HEK293T (cell line): ENCODE measurements at regions not wholly inside any gene's neighbourhood (a gene's known extent, or its start where the extent isn't known, plus 50 kb on each side); places are given as distances from the start of the nearest gene placed in this dataset.

Source experiments
- CTCF ChIA-PET: fragments of 350-600 bp; formaldehyde crosslinking; extraction: SDS; loops from one replicate; lab custom pipeline; 2021; ENCODE audit warnings: antibody characterized with exemption, inconsistent platforms; lab: Yijun Ruan, JAX
- POLR2A ChIA-PET: fragments of 350-600 bp; formaldehyde crosslinking; extraction: SDS; loops from one replicate; lab custom pipeline; 2020; ENCODE audit warnings: antibody characterized with exemption, inconsistent platforms; lab: Yijun Ruan, JAX
- DNase-seq: peaks from one replicate; pipeline ENCODE4 v3.0.0; 2012; ENCODE audit warnings: mixed read lengths; ENCODE audit errors: extremely low spot score
- ARNT ChIP-seq: fragments of 450-650 bp; IDR thresholded peaks from 2 replicates; pipeline ENCODE4 v1.6.1; 2017; ENCODE audit warnings: mild to moderate bottlenecking
- BHLHE40 ChIP-seq: fragments of 450-650 bp; IDR thresholded peaks from 2 replicates; pipeline ENCODE4 v1.6.1; 2016; ENCODE audit warnings: mild to moderate bottlenecking, moderate library complexity, borderline replicate concordance
- CTBP1 ChIP-seq: fragments of 450-650 bp; IDR thresholded peaks from 2 replicates; pipeline ENCODE4 v1.6.1; 2016; ENCODE audit warnings: borderline replicate concordance
- ELF4 ChIP-seq: fragments of 450-650 bp; IDR thresholded peaks from 2 replicates; pipeline ENCODE4 v1.6.1; 2017; ENCODE audit warnings: antibody characterized with exemption
- FOXA1 ChIP-seq: fragments of 450-650 bp; IDR thresholded peaks from 2 replicates; pipeline ENCODE4 v1.6.1; 2016; ENCODE audit warnings: mild to moderate bottlenecking
- FOXK2 ChIP-seq: fragments of 450-650 bp; IDR thresholded peaks from 2 replicates; pipeline ENCODE4 v1.6.1; 2016; ENCODE audit warnings: mild to moderate bottlenecking
- FOXM1 ChIP-seq: fragments of 450-650 bp; IDR thresholded peaks from 2 replicates; pipeline ENCODE4 v1.6.1; 2017; ENCODE audit warnings: mild to moderate bottlenecking, borderline replicate concordance
- HDGF ChIP-seq: fragments of 450-650 bp; IDR thresholded peaks from 2 replicates; pipeline ENCODE4 v1.6.1; 2017; ENCODE audit warnings: antibody characterized with exemption, borderline replicate concordance
- L3MBTL2 ChIP-seq: fragments of 450-650 bp; conservative IDR thresholded peaks from 2 replicates; pipeline ENCODE4 v1.6.1; 2016; ENCODE audit warnings: mild to moderate bottlenecking
- LEF1 ChIP-seq: fragments of 450-650 bp; IDR thresholded peaks from 2 replicates; pipeline ENCODE4 v1.6.1; 2017; ENCODE audit warnings: mild to moderate bottlenecking, borderline replicate concordance
- NFRKB ChIP-seq: fragments of 450-650 bp; IDR thresholded peaks from 2 replicates; pipeline ENCODE4 v1.6.1; 2016; ENCODE audit warnings: mild to moderate bottlenecking, moderate library complexity
- SP1 ChIP-seq: fragments of 450-650 bp; IDR thresholded peaks from 2 replicates; pipeline ENCODE4 v1.6.1; 2017
- SUZ12 ChIP-seq: fragments of 450-650 bp; IDR thresholded peaks from 2 replicates; pipeline ENCODE4 v1.6.1; 2016; ENCODE audit warnings: mild to moderate bottlenecking
- TARDBP ChIP-seq: fragments of 450-650 bp; IDR thresholded peaks from 2 replicates; pipeline ENCODE4 v1.6.1; 2016
- ZNF384 ChIP-seq: fragments of 450-650 bp; IDR thresholded peaks from 2 replicates; pipeline ENCODE4 v1.6.1; 2016
- TF ChIP-seq, protein P1 (sequence below): fragments of 450-650 bp; IDR thresholded peaks from 2 replicates; pipeline ENCODE4 v1.6.1; 2016

DNA sequence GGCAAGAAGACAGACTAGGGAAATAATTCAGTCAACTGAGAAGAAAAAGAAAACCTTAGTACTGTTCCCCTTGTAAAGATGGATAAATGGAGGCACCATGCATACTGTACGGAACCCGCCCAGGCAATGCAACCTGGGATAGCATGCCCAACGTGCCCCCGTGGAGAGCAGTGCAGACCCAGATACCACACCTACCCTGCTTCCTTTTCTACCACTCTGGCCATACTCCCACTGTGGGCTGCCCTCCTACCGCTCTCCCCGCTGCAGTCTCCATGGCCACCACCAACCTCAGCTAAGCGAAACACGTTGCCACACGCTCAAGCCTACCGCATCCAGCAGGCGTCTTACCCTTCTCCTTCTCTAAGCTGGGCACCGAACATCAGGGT is 117.4 kb upstream of the SERPIND1 start:
- TF ChIP-seq NFRKB (no peak), SP1 (no peak), FOXK2 (no peak), BHLHE40 (no peak), L3MBTL2 (no peak), HDGF (no peak), FOXA1 (no peak), LEF1 (no peak), FOXM1 (no peak), CTBP1 (no peak), SUZ12 (no peak), ELF4 (no peak), ZNF384 (no peak), TARDBP (no peak)
- TF ChIP-seq, protein P1, sequence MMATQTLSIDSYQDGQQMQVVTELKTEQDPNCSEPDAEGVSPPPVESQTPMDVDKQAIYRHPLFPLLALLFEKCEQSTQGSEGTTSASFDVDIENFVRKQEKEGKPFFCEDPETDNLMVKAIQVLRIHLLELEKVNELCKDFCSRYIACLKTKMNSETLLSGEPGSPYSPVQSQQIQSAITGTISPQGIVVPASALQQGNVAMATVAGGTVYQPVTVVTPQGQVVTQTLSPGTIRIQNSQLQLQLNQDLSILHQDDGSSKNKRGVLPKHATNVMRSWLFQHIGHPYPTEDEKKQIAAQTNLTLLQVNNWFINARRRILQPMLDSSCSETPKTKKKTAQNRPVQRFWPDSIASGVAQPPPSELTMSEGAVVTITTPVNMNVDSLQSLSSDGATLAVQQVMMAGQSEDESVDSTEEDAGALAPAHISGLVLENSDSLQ: no peak
- no peak for DNase-seq
- ChIA-PET POLR2A (no interaction called here), CTCF (no interaction called here)

DNA sequence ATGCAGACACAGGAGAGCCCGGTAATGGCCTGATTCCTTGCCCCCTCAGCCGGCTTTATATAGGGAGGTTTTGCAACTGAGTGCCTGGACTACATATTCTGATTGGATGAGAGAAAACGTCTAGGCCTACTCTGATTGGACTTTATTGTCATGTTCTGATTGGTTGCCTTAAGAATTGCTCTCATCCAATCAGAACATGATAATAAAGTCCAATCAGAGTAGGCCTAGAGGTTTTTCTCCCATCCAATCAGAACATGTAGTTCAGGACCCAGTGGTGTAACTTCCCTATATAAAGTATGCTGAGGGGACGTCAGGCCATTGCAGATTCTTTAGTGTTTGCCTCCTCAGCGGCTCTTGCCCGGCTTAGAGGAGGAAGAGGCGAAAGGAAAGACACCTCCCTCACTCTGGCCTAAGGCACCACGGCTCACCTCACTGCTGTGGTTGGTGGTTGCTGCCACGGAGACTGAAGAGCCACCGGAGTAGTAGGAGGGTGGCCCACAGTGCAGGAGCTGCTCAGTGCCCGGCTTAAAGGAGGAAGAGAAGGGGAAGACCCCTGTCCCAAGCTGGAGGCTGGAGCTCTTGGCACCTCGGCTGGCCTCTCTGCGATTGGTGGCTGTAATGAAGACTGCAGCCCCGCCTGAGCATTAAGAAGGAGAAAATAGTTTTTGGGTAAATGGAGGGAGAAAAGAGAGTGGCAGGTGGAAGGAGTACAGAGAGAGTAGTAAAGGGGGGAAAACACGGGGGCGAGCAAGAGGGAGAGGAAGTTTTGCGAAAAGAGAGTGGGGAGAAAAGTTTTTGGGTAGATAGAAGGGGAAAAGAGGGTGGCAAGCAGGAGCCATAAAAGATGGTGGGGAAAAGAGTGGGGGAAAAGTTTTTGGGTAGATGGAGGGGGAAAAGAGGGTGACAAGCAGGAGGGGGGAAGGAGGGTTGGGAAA is 116.7 kb upstream of the SERPIND1 start:
- POLR2A ChIA-PET: interaction anchor here (0.7 kb wide), 1 partner anchor 9 kb away, joined by 3 read pairs; no protein-coding TSS in a partner anchor
- CTCF ChIA-PET: interaction anchor here (0.6 kb wide), 1 partner anchor 93 kb away, joined by 4 read pairs; no protein-coding TSS in a partner anchor
- no peak for DNase-seq

More for the DNA sequence above, 116.7 kb upstream of the SERPIND1 start:
- TF ChIP-seq L3MBTL2: no peak
- no peak for TF ChIP-seq ZNF384
- no peak for TF ChIP-seq FOXA1
- TF ChIP-seq BHLHE40: no peak
- no peak for TF ChIP-seq FOXM1
- TF ChIP-seq SUZ12: no peak
- TF ChIP-seq LEF1: no peak
- no peak for TF ChIP-seq ELF4
- TF ChIP-seq, protein P1: no peak
- no peak for TF ChIP-seq CTBP1
- no peak for TF ChIP-seq NFRKB
- no peak for TF ChIP-seq HDGF
- no peak for TF ChIP-seq SP1
- no peak for TF ChIP-seq FOXK2
- no peak for TF ChIP-seq TARDBP
- no peak for TF ChIP-seq ARNT
